ENCODE measurements at regions not wholly inside any gene's neighbourhood (a gene's known extent, or its start where the extent isn't known, plus 50 kb on each side); places are given as distances from the start of the nearest gene placed in this dataset.

DNA sequence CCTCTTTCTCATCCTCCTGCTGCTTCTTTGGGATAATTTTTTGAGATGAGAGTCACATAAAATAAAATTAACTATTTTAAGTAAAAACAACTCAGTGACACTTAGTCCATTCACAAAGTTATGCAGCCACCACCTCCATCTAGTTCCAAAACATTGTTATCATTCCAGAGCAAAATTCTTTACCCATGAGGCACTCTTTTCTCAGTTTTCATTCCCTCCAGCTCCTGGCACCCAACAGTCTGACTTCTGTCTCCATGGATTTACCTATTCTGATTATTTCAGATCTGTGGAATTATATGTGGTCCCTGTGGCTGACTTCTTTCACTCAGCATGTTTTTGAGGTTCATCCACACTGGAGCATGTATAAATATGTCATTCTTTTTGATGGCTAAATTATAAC, 239.9 kb upstream of the DYNLRB2 start:
- DNase-seq (ENCODE audit: low spot score): no peak

GRCh38 chr16:80300456-80300855, 240.3 kb upstream of the DYNLRB2 start:
- no peak for DNase-seq (ENCODE audit: low spot score)

DNA sequence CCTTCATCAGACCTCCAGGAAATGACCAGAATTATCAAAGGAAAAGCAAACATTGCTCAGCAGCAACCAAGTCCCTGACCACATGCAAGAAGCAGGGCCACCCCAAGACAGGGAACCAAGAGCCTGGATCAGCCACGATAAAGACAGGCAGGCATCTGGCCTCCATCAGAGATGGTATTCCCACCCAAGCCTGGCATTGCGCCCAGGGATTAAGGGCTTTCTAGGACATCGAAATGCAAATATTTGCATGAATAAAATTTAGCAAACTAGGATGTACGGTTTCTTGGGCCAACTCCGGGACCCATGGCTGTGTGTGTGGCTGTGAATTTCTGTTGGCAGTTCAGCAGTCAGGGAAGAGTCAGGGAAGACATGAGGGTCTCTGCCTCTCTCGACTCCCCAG, 241.4 kb upstream of the DYNLRB2 start:
- DNase-seq (ENCODE audit: low spot score): no peak

DNA sequence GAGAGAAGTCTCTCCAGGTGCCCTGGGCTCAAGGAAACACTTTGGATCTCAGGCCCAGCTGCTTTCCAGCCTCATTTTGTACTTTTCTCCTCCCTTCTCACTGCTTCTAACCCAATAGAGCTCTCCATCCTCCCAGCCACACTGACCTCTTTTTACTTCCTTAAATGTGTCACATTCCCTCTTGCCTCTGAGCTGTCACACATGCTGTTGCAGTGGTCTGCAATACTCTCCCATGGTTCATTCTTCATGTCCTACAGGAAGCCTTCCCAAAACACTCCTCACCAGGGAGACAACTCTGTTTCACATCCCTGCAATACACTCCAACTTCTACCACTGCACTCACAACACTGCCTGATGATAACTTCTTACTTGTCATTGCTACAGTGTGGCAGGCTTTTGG, 242.1 kb upstream of the DYNLRB2 start:
- DNase-seq (ENCODE audit: low spot score): no peak

- DNase-seq (ENCODE audit: low spot score): no peak
Measured at GRCh38 chr16:80296034-80296433, 244.8 kb upstream of the DYNLRB2 start.

DNA sequence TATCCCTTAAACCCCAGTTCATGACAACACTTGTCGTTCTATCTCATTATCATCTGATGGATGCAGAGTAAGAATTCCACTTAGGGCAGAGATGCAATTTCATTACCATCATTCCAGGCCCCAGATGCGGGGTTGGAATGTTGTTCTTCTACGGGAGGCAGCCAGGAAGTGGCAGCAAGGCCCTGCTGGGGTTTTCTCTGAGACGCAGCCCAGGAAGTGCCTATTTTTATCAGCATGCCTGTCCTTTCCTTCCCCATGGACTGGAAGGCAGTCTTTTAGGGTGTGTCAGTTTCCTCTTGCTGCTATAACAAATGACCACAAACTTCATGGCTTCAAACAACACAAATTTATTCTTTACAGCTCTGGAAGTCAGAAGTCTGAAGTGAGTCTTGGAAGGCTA, 246.6 kb upstream of the DYNLRB2 start:
- no peak for DNase-seq (ENCODE audit: low spot score)

DNA sequence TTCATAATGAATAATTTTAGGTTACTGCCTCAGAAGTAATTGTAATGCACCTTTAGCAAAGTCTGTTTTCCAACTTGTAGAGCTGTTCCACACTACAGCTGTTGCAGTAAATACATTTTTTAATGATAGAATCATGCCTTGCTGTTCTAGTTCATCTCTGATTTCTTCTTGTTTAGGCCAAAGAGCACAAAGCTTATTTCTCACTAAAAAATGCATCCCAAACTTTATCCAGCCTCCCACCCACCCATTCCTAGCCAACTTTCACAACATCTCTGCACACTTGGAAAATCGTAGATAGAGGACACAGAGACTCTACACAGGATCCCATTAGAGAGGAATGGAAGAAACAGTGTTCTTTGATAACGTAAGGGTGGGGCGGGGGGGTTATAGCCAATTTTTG, 252.2 kb upstream of the DYNLRB2 start:
- DNase-seq (ENCODE audit: low spot score): no peak

DNA sequence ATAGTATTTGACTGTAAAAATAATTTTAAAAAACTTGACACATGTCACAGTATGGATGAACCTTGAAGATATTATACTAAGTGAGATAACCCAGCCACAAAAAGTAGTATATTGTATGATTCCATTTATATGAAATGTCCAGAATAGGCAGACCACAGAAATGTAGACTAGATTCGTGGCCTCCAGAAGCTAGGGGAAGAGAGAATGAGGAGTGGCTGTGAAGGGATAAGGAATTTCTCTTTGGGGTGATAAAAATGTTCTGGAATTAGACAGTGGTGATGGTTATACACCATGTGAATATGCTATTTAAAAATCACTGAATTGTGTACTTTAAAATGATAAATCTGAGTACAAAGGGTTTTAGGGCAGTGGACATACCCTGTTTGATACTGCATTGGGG, 253.1 kb upstream of the DYNLRB2 start:
- no peak for DNase-seq (ENCODE audit: low spot score)

GRCh38 chr16:80285104-80285503, 255.7 kb upstream of the DYNLRB2 start:
- DNase-seq (ENCODE audit: low spot score): no peak

DNA sequence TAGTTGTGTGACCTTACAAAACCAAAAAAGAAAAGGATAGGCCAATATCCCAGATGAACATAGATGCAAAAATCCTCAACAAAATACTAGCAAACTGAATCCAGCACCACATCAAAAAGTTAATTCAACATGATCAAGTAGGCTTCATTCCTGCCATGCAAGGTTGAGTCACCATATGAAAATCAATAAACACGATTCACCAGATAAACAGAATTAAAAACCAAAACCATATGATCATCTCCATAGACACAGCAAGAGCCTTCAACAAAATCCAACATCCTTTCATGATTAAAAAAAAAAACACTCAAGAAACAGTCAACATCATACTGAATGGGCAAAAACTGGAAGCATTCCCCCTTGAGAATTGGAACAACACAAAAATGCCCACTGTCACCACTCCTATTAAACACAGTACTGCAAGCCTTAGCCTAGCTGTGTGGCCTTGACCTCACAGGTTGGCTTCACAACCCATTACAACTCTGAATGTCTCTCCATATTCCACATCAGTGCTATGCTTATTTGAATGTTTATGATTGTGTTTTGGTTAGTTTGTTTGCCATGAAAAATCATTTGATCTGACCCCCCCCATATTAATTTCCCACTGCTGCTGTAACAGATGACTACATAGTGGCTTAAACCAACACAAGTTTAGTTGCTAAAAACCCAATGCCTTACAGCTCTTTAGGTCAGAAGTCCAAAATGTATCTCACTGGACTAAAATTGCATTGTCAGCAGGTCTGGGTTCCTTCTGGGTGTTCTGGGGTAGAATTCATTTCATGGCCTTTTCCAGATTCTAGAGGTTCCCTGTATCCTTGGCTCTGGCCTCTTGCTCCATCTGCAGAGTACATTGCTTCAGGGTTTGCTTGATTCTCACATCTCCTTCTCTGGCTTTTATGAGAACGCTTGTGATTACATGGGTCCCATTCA, 257.1 kb upstream of the DYNLRB2 start:
- no peak for DNase-seq (ENCODE audit: low spot score)

GRCh38 chr16:80280557-80280956, 260.2 kb upstream of the DYNLRB2 start:
- DNase-seq (ENCODE audit: low spot score): no peak

DNA sequence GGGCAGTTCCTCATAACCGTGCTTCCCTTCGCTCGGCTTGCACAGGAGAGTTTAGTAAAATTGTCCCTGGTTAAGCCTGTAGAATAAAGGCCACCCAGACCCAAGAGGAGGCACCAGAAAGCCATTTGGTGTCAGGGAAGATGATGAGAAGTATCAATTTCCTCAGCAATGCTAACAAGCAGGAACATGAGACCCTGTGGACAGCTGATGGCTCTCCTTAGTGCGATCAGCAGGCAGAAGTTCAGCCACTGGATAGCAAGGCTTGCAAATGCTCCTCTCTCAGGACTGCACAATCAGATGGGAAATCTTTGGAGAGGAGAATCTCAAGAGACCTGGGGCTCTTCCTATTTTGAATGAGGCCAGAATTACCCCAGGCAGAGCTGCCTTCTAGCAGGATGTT, 261.1 kb upstream of the DYNLRB2 start:
- DNase-seq (ENCODE audit: low spot score): no peak

GRCh38 chr16:80277182-80277581, 263.6 kb upstream of the DYNLRB2 start:
- no peak for DNase-seq (ENCODE audit: low spot score)

DNA sequence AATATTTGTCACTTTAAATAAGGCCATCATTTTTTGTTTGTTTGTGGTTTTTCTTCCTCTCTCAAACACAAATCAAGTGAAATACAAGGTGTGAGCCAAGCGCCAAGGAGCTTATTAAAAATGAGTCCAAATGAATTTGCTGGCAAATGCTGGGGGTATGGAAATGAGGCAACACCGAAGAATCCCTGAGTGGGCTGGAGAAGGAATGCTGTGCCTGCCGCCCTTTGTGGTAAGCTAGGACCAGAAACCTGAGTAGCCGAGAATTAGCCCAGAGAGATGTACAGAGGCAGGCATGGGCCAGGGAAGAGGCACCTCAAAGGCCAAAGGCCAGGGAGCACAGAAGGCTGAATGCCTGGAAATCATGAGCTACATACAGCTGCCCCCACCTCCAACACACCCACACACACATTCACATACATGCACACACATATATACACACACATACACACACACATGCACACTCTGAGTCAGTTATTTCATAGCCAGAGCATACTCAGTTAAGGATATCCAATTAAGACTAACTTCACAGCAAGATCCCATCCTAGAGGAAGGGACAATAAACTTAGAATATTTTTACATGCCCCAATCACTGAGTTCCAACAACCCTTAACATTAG, 266.1 kb upstream of the DYNLRB2 start:
- no peak for DNase-seq (ENCODE audit: low spot score)

DNA sequence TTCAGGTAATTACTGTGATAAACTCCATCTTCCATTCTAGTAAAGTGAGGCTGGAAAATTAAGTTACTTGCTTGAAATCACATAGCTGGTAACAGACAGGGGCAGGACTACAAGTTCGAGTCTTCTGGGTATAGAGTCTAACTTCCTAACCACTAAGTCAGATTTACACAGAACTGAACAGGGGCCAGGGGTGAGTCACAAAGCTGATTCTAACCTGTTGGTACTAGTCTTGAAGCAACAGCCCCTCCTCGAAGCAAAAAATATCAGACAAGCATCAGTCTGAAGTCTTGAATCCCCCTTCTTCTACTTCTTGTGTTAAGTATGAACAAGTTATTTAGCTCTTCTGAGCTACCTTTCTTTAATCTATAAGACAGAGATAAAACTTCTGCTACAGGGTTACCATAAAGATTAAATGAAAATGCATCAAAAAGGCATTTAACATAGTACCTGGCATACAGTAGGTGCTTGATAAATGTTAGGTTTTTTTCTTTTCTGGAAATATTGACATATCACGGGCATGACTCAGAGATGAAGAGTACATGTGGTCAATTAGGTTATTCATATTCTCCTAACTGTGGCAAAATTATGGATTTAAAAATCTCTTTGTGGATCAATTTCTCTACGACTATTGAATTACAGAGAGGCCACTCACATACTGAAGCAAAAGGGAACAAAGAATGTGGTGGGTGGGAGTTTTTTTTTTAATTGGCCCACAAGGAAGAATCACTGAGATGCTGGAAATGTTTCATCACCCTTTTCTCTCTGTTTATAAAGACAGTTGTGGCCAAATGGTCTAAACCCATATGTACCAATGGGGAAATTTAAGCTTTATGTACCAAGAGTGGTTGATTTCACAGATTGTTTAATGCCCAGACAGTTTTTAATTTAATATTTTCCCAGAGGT, 266.9 kb upstream of the DYNLRB2 start:
- DNase-seq (ENCODE audit: low spot score): no peak

DNA sequence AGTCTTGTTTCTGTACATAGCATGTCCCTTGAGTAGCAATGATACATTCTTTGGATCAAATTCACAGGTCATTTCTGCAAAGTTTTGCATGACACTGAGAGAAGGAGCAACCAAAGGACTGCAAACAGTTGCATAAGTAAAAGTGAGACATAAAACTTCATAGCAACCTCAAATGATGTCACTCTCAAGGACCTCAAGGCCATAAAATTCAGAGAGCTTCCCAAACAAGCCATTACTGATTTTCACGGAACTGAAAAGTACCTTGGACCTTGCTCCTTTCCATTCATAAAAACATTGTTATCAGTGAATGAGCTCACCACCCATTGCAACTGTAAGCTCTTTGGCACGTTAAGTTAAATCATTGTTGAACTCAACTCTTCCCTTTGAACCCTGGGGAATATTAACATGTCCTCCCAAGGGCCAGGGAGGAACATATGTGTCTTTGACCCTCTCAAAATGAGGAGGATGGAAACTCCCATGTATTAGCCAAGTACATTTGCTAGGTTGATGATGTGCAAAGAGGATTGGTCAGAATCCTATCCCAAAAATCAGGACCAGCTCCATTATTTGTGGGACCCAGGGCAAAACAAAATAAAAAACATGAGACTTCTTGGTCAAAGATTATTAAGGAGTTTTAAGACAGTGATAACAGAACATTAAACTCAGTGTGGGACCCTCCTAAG, 275.0 kb upstream of the DYNLRB2 start:
- DNase-seq (ENCODE audit: low spot score): no peak

DNA sequence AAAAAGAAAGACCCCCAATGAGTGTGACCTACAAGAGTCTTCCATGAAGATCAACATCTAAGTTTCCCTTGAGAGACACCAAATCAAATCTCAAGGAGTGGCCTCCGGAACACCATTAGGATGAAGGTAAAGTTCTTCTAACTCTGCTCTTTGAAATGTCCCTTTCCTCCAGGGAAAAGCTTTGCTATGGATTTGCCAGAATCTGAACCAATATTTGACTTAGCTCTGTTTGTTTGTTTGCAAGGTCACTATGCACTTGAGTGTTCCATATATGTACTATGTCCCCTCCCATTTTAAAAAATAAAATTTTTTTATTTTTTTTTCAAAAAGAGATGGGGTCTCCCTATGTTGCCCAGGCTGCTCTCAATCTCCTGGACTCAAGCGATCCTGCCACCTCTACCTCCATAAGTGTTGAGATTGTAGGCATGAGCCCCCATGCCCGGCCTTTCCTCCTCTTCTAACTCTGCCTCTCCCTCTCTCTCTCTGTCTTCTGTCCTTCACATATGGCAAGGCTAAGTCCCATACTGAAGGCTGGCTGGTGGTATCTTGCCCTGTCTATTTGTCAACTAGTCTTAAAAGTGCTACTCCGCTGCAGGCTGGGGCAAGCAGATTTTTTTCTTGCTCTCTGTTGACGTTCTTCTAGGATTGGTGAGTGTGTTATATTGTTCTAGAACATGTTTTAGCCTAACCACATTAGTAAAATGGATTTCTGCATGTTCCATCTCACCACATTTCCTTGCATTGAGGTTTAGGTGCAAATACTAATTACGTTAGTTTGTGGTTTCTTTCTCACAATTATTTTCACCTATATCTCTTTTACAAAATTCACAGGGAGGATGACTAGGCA, 276.7 kb upstream of the DYNLRB2 start:
- DNase-seq (ENCODE audit: low spot score): no peak

DNA sequence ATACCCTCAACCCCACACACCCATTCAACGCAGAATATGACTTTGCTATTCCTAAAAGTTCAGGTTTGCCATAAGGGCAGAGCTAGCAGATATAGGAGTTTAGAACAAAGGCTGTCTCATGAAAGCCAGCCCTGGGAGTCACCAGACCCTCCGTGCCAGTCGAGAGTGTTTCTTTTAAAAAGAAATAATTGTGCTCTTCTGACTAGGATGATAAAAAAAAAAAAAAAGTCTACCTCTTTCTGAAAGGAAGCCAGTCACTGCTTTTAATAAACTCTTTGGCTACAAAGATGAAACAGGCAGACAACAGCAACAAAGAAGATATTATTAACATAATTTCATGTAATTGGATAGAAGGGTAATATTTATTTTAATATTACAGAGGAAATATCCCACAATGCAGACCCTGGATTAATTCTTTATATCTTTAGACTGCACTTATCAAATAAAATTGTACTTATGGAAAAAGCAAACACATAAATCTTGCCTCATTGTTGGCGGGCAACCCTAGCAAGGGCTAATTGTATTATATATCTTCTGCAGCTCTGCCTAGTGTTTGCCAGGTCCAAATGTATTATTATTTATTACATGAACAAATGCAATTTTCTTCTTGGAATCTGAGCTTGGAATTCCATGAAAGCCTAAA, 277.5 kb upstream of the DYNLRB2 start:
- no peak for DNase-seq (ENCODE audit: low spot score)

- DNase-seq (ENCODE audit: low spot score): no peak
Measured at GRCh38 chr16:80260906-80261311, 279.9 kb upstream of the DYNLRB2 start.

DNA sequence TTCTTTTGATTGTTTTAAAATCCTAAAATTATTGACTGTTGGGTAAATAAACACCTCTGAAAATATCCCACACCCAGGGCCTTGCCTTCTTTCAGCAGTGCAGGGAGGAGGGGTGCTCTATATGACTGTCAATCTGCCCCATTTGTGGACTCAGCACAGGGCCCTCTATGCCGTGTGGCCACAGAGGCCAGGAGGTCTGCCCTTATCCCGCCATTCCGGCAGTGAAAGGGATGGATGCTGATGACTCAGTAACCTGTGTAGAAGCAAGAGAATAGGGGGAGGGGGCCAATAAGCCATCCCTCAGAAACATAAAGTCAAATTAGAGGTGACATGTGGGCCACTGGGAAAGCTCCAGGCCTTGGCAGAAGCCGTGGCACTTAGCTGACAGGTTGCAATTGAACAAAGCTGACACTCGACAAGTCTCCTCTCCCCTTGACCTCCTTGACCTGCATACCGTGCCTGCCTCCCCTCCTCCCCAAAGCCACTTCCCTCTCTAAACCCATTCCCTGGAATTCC, 281.4 kb upstream of the DYNLRB2 start:
- no peak for DNase-seq (ENCODE audit: low spot score)

All from ureter (tissue), 1 donor.